NCI-H526 (cell line): ENCODE measurements at regions not wholly inside any gene's neighbourhood (a gene's known extent, or its start where the extent isn't known, plus 50 kb on each side); places are given as distances from the start of the nearest gene placed in this dataset.
A peak's percentile ranks its signal among the peaks of the same experiment; 100 is the strongest.

Source experiments
- DNase-seq, 2 experiments: peaks; one replicate each; lab custom pipeline; 2025; lab: John Stamatoyannopoulos, UW

- DNase-seq, result no peak
These were observed 117.1 kb upstream of the DTNA start for GRCh38 chr18:34592961-34593382.

- no peak for DNase-seq
These were observed 115.8 kb upstream of the DTNA start for GRCh38 chr18:34594266-34594665.

- DNase-seq, result peak in 1 of 2 experiments; percentile 1
These were observed 114.4 kb upstream of the DTNA start for GRCh38 chr18:34595690-34596089.

- no peak for DNase-seq
These were observed 111.9 kb upstream of the DTNA start for GRCh38 chr18:34598120-34598635.

- DNase-seq, result no peak
These were observed 109.9 kb upstream of the DTNA start for GRCh38 chr18:34600158-34600557.

GRCh38 chr18:34600874-34601656, 109.0 kb upstream of the DTNA start:
- no peak for DNase-seq

- DNase-seq, result no peak
These were observed 105.5 kb upstream of the DTNA start for GRCh38 chr18:34604591-34604990.

- DNase-seq, result no peak
These were observed 103.2 kb upstream of the DTNA start for GRCh38 chr18:34606851-34607250.

GRCh38 chr18:34608064-34608463, 102.0 kb upstream of the DTNA start:
- no peak for DNase-seq

GRCh38 chr18:34609986-34610648, 100.0 kb upstream of the DTNA start:
- no peak for DNase-seq

GRCh38 chr18:34611904-34612303, 98.2 kb upstream of the DTNA start:
- no peak for DNase-seq

GRCh38 chr18:34620258-34620861, 89.7 kb upstream of the DTNA start:
- no peak for DNase-seq

GRCh38 chr18:34623557-34623956, 86.5 kb upstream of the DTNA start:
- DNase-seq, result no peak

GRCh38 chr18:34624551-34624950, 85.5 kb upstream of the DTNA start:
- no peak for DNase-seq

GRCh38 chr18:34626404-34627136, 83.5 kb upstream of the DTNA start:
- no peak for DNase-seq

- DNase-seq, result no peak
These were observed 82.8 kb upstream of the DTNA start for GRCh38 chr18:34627137-34627920.

GRCh38 chr18:34631093-34631966, 78.8 kb upstream of the DTNA start:
- no peak for DNase-seq

- DNase-seq, result no peak
These were observed 77.8 kb upstream of the DTNA start for GRCh38 chr18:34632321-34632720.

- no peak for DNase-seq
These were observed 76.7 kb upstream of the DTNA start for GRCh38 chr18:34633368-34633767.

- DNase-seq, result no peak
These were observed 72.8 kb upstream of the DTNA start for GRCh38 chr18:34637094-34637801.
